ENCODE measurements at regions not wholly inside any gene's neighbourhood (a gene's known extent, or its start where the extent isn't known, plus 50 kb on each side); places are given as distances from the start of the nearest gene placed in this dataset.

- TF ChIP-seq CTCF (IDR thresholded peaks at IDR 0.05; ENCODE audit: poor library complexity) = no peak
- TF ChIP-seq EZH2phosphoT487 (IDR thresholded peaks at IDR 0.05; ENCODE audit: low read depth, severe bottlenecking, unreplicated experiment) = no peak
- no peak for TF ChIP-seq EZH2 (IDR thresholded peaks at IDR 0.05; ENCODE audit: borderline replicate concordance)
Observed at GRCh38 chr2:53148221-53148620, 619.4 kb upstream of the CHAC2 start.
